ENCODE measurements at regions not wholly inside any gene's neighbourhood (a gene's known extent, or its start where the extent isn't known, plus 50 kb on each side); places are given as distances from the start of the nearest gene placed in this dataset.

DNA sequence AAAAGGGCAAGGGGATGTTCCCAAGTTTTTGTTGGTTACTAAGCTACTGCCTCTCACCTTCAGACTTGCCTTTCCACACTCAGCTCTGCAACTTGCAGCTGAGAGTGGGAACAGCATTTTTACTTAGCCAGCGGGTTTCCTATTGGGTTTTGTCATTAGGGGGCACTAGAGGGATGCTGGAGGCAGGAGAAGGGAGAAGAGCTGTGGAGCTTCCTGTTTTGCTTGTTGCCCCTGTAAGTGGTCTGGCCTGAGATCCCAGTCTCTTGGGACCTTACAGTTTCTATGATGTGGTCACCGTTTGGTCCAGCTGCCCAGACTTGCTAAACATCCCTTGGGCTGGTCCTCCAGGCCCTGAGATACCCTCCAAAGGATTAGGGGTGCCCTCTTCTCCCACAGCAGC lies 209.6 kb upstream of the NLRP1 start:
- DNase-seq = no peak
- no peak overlapping the region for H3K27ac ChIP-seq (ENCODE audit: insufficient read depth, low read length, poor library complexity, severe bottlenecking)
- H3K27me3 ChIP-seq (replicated peaks; ENCODE audit: control insufficient read depth, insufficient read depth, low read length, poor library complexity, severe bottlenecking) = peaks cover 7% of the 10 kb centered on the region
- H3K36me3 ChIP-seq (ENCODE audit: control insufficient read depth, insufficient read depth, low read length) = no peaks in the 10 kb centered on the region
- no peak overlapping the region for H3K4me3 ChIP-seq (ENCODE audit: insufficient read depth, low read depth, low read length, poor library complexity, severe bottlenecking)
- H3K9me3 ChIP-seq (ENCODE audit: control insufficient read depth, low read length) = no peaks in the 10 kb centered on the region
- H3K4me1 ChIP-seq (ENCODE audit: control insufficient read depth, insufficient read depth, low read length, poor library complexity, severe bottlenecking) = no peaks in the 10 kb centered on the region

DNA sequence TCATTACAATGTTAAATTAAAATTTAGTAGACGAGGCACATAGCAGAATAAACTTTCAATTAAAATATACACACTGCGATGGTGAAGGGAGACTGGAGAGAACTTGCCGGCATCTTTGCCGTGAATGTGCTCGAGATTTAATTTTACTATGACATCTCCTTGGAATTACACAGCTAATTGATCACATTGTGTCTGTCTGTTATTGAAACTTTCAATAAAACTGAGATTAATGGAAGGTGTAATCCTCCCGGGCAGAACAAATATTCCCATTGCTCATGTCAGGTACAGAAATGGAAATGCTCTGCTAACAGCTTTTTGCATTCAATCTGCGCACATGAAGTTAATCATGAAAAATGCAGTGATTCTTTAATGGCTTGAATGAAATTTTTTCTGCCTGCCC lies 210.1 kb upstream of the NLRP1 start:
- DNase-seq = no peak
- Histone ChIP-seq H3K4me1 (ENCODE audit: control insufficient read depth, insufficient read depth, low read length, poor library complexity, severe bottlenecking) (no peaks in the 10 kb centered on the region), H3K9me3 (ENCODE audit: control insufficient read depth, low read length) (no peaks in the 10 kb centered on the region), H3K36me3 (ENCODE audit: control insufficient read depth, insufficient read depth, low read length) (no peaks in the 10 kb centered on the region), H3K27ac (ENCODE audit: insufficient read depth, low read length, poor library complexity, severe bottlenecking) (no peak overlapping the region), H3K27me3 (replicated peaks; ENCODE audit: control insufficient read depth, insufficient read depth, low read length, poor library complexity, severe bottlenecking) (peaks cover 7% of the 10 kb centered on the region), H3K4me3 (ENCODE audit: insufficient read depth, low read depth, low read length, poor library complexity, severe bottlenecking) (no peak overlapping the region)

DNA sequence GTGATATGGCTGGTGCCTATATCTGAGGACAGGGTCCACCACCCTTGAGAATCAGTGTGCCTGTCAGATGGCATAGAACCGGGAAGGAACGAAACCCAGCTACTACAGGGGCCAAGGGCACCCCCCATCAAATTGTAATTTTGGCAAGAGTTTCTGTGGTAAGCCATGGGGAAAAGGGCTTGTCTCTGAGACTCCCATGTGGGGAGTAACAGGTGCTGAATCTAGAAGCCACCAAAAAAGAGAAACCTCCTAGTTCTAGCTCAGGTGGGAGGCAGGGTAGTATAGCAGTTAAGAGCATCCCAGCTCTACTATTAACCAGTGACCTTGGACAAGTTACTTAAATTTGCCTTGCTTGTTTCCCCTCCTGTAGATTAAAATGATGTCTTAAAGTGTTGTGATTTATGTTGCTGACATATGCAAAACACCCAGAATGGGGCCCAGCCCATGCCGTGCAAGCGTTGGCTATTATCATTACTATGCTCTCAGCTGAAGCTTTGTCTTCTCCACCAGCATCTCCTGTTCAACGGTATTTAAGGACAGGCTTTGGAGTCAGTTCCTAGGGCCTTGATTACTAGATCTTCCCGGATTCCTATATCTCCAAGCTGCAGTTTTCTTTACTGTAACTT lies 210.7 kb upstream of the NLRP1 start:
- Histone ChIP-seq H3K27me3 (replicated peaks; ENCODE audit: control insufficient read depth, insufficient read depth, low read length, poor library complexity, severe bottlenecking) (peaks cover 4% of the 10 kb centered on the region), H3K27ac (ENCODE audit: insufficient read depth, low read length, poor library complexity, severe bottlenecking) (no peak overlapping the region), H3K9me3 (ENCODE audit: control insufficient read depth, low read length) (no peaks in the 10 kb centered on the region), H3K4me1 (ENCODE audit: control insufficient read depth, insufficient read depth, low read length, poor library complexity, severe bottlenecking) (no peaks in the 10 kb centered on the region), H3K4me3 (ENCODE audit: insufficient read depth, low read depth, low read length, poor library complexity, severe bottlenecking) (no peak overlapping the region), H3K36me3 (ENCODE audit: control insufficient read depth, insufficient read depth, low read length) (no peaks in the 10 kb centered on the region)
- no peak for DNase-seq

DNA sequence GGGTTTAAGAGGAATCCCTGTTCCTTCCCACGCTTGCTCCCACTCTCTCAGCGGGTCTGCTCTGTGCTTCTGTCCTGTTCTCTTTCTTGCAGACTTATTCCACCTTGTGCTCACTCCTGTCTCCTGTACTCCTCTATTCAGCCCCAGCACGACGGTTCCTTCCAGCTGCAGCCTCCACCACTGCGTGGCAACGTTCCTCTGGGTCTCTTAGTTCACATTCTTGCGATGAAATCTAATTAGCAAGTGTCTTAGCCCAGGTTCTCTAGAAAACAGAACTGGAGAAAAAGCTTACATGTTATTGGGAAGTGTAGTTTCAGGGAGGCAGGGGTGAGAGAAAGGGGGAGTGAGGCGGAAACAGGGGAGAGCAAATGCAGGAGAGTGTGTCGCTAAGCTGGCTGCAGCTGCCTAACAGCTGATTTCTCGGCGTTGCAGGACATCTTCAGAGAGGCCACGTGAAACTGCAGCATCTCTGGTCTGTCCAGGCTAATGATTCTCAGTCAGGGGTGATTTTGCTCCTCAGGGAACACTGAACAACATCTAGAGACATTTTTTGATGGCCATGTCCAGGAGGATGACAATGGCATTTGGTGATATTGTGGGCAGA lies 213.2 kb upstream of the NLRP1 start:
- DNase-seq = no peak
- no peaks in the 10 kb centered on the region for H3K36me3 ChIP-seq (ENCODE audit: control insufficient read depth, insufficient read depth, low read length)
- no peaks in the 10 kb centered on the region for H3K9me3 ChIP-seq (ENCODE audit: control insufficient read depth, low read length)
- H3K4me3 ChIP-seq (ENCODE audit: insufficient read depth, low read depth, low read length, poor library complexity, severe bottlenecking) = no peak overlapping the region
- no peak overlapping the region for H3K27ac ChIP-seq (ENCODE audit: insufficient read depth, low read length, poor library complexity, severe bottlenecking)
- no peaks in the 10 kb centered on the region for H3K27me3 ChIP-seq (replicated peaks; ENCODE audit: control insufficient read depth, insufficient read depth, low read length, poor library complexity, severe bottlenecking)
- H3K4me1 ChIP-seq (ENCODE audit: control insufficient read depth, insufficient read depth, low read length, poor library complexity, severe bottlenecking) = no peaks in the 10 kb centered on the region

DNA sequence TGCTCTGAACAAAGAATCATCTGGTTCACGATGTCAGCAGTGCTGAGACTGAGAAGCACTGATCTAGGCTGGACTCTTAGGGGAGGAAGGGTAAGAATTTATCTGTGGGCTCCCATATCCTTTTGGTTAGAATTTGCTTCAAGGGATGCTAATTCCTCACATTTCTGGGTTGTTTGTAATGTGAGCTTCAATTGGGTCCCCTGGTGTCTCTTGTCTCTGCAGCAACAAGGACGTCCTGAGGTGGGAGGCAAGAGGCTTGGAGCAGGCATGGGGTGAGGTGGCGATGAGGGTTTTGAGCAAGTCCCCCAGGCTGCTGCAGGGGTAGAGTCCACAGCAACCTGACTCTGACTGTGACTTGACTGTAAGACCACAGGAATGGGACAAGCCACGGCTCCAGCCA lies 213.8 kb upstream of the NLRP1 start:
- Histone ChIP-seq H3K36me3 (ENCODE audit: control insufficient read depth, insufficient read depth, low read length) (no peaks in the 10 kb centered on the region), H3K27ac (ENCODE audit: insufficient read depth, low read length, poor library complexity, severe bottlenecking) (no peak overlapping the region), H3K4me1 (ENCODE audit: control insufficient read depth, insufficient read depth, low read length, poor library complexity, severe bottlenecking) (no peaks in the 10 kb centered on the region), H3K27me3 (replicated peaks; ENCODE audit: control insufficient read depth, insufficient read depth, low read length, poor library complexity, severe bottlenecking) (no peaks in the 10 kb centered on the region), H3K9me3 (ENCODE audit: control insufficient read depth, low read length) (no peaks in the 10 kb centered on the region), H3K4me3 (ENCODE audit: insufficient read depth, low read depth, low read length, poor library complexity, severe bottlenecking) (no peak overlapping the region)
- no peak for DNase-seq

DNA sequence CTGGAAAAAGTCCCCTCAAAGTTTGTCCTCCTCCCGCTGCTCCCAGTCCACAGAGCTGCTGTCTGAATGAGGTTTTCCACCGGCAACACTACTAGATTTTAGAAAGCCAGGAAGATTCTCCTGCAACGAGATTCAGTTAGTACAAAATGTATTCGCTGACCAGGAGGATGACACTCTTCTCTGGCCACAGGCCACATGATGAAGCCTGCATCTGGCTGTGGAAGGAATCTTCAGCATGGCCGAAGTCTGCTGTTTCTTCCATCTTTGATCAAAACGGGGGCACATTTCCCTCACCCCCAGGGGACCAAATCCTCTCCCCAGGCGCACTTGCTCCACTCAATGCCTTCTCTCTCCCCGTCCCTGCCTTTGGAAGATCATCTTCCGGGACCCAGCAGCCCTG lies 215.8 kb upstream of the NLRP1 start:
- Histone ChIP-seq H3K4me3 (ENCODE audit: insufficient read depth, low read depth, low read length, poor library complexity, severe bottlenecking) (no peak overlapping the region), H3K27ac (ENCODE audit: insufficient read depth, low read length, poor library complexity, severe bottlenecking) (no peak overlapping the region), H3K27me3 (replicated peaks; ENCODE audit: control insufficient read depth, insufficient read depth, low read length, poor library complexity, severe bottlenecking) (no peaks in the 10 kb centered on the region), H3K36me3 (ENCODE audit: control insufficient read depth, insufficient read depth, low read length) (no peaks in the 10 kb centered on the region), H3K9me3 (ENCODE audit: control insufficient read depth, low read length) (no peaks in the 10 kb centered on the region), H3K4me1 (ENCODE audit: control insufficient read depth, insufficient read depth, low read length, poor library complexity, severe bottlenecking) (no peaks in the 10 kb centered on the region)
- DNase-seq = no peak

DNA sequence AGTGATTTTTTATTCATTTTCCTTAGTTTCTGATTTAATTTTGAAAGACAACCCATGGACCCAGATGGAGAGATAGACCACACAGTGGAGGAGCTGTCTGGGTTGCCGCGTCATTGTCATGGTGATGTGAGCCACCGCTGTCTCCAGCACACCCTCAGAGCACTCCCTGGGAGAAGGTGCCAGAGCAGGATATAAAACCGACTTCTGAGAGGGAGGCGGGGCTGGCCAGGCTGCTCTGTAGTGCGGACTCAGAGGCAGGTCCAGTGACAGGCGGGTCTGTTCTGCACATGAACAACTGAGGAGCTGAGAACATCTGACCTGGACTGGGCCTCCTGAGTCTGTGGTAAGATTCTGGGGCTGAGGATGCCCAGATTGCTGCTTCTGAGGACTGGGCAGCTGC lies 216.3 kb upstream of the NLRP1 start:
- Histone ChIP-seq H3K4me3 (ENCODE audit: insufficient read depth, low read depth, low read length, poor library complexity, severe bottlenecking) (no peak overlapping the region), H3K27ac (ENCODE audit: insufficient read depth, low read length, poor library complexity, severe bottlenecking) (no peak overlapping the region), H3K36me3 (ENCODE audit: control insufficient read depth, insufficient read depth, low read length) (no peaks in the 10 kb centered on the region), H3K9me3 (ENCODE audit: control insufficient read depth, low read length) (no peaks in the 10 kb centered on the region), H3K27me3 (replicated peaks; ENCODE audit: control insufficient read depth, insufficient read depth, low read length, poor library complexity, severe bottlenecking) (no peaks in the 10 kb centered on the region), H3K4me1 (ENCODE audit: control insufficient read depth, insufficient read depth, low read length, poor library complexity, severe bottlenecking) (no peaks in the 10 kb centered on the region)
- DNase-seq = no peak

DNA sequence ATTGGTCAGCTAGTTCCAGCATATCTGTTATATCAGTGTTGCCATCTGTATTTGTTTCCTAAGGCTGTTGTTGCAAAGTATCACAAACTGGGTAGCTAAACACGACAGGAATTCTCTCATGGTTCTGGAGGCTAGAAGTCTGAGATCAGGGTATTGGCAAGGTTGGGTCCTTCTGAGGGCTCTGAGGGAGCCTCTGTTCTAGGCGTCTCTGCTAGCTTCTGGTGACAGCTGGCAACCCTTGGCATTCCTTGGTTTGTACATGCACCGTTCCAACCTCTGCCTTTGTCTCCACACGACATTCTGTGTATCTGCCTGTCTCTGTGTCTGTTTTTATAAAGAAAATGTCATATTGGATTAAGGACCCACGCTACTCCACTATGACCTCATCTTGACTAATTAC lies 219.9 kb upstream of the NLRP1 start:
- Histone ChIP-seq H3K36me3 (ENCODE audit: control insufficient read depth, insufficient read depth, low read length) (no peaks in the 10 kb centered on the region), H3K4me1 (ENCODE audit: control insufficient read depth, insufficient read depth, low read length, poor library complexity, severe bottlenecking) (no peaks in the 10 kb centered on the region), H3K27ac (ENCODE audit: insufficient read depth, low read length, poor library complexity, severe bottlenecking) (no peak overlapping the region), H3K4me3 (ENCODE audit: insufficient read depth, low read depth, low read length, poor library complexity, severe bottlenecking) (no peak overlapping the region), H3K9me3 (ENCODE audit: control insufficient read depth, low read length) (no peaks in the 10 kb centered on the region), H3K27me3 (replicated peaks; ENCODE audit: control insufficient read depth, insufficient read depth, low read length, poor library complexity, severe bottlenecking) (no peaks in the 10 kb centered on the region)
- no peak for DNase-seq

DNA sequence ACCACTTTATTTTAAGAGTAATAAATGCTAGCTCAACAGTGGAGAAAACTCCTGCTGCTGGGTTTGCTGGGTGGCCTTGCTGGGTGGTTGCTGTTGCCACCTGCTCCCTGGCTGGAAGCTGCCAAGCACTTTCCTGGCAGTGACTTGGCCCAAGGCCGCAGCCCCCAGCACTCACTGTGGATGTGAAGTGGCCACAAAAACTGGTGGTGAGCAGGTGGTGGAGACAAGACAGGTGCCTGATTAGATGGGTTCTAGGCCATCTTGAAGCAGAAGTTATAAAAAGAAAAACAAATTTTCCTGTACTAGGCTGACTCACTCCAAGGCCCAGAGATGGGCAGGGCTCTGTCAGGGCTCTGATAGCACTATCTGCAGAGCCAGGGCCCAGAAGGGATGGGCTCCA lies 224.7 kb upstream of the NLRP1 start:
- Histone ChIP-seq H3K4me3 (ENCODE audit: insufficient read depth, low read depth, low read length, poor library complexity, severe bottlenecking) (no peak overlapping the region), H3K9me3 (ENCODE audit: control insufficient read depth, low read length) (peaks cover 8% of the 10 kb centered on the region), H3K36me3 (ENCODE audit: control insufficient read depth, insufficient read depth, low read length) (no peaks in the 10 kb centered on the region), H3K4me1 (ENCODE audit: control insufficient read depth, insufficient read depth, low read length, poor library complexity, severe bottlenecking) (no peaks in the 10 kb centered on the region), H3K27me3 (replicated peaks; ENCODE audit: control insufficient read depth, insufficient read depth, low read length, poor library complexity, severe bottlenecking) (no peaks in the 10 kb centered on the region), H3K27ac (ENCODE audit: insufficient read depth, low read length, poor library complexity, severe bottlenecking) (no peak overlapping the region)
- DNase-seq = no peak

DNA sequence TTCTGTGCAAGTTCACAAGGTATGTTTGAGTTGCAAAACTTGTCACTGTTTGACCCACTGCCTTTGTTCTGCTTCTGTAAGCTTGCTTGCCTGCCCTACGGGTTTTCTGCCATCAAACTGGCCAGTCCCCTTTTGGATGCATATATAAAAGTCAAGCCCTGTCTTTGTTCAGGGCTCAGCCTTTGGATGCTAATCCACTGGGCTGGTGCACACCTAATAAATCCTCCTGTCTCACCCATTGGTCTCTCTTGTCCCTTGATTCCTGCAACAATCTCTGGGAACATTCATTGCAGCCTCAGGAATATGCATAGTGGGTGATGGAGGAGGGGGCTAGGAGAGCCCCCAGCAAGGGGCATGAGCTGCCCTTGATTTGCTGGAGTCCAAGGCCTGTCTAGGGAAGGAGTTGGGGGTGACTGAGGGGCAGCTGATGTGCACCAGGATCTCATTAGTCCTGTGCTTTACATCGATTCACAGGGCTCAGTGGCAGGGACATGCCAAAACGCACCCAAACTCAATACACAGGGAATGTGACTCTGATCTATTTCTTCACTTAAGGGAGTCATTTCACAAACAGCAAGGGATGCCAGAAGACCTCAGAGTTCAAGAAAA lies 225.4 kb upstream of the NLRP1 start:
- Histone ChIP-seq H3K36me3 (ENCODE audit: control insufficient read depth, insufficient read depth, low read length) (no peaks in the 10 kb centered on the region), H3K9me3 (ENCODE audit: control insufficient read depth, low read length) (peaks cover 8% of the 10 kb centered on the region), H3K27me3 (replicated peaks; ENCODE audit: control insufficient read depth, insufficient read depth, low read length, poor library complexity, severe bottlenecking) (no peaks in the 10 kb centered on the region), H3K4me1 (ENCODE audit: control insufficient read depth, insufficient read depth, low read length, poor library complexity, severe bottlenecking) (no peaks in the 10 kb centered on the region), H3K27ac (ENCODE audit: insufficient read depth, low read length, poor library complexity, severe bottlenecking) (no peak overlapping the region), H3K4me3 (ENCODE audit: insufficient read depth, low read depth, low read length, poor library complexity, severe bottlenecking) (no peak overlapping the region)
- DNase-seq = no peak
